ENCODE measurements at regions not wholly inside any gene's neighbourhood (a gene's known extent, or its start where the extent isn't known, plus 50 kb on each side); places are given as distances from the start of the nearest gene placed in this dataset.

GRCh38 chr18:10247021-10247741, 207.3 kb upstream of the APCDD1 start:
- TF ChIP-seq POLR2A (IDR thresholded peaks at IDR 0.05) (no peak), POLR2AphosphoS5 (IDR thresholded peaks at IDR 0.05; ENCODE audit: insufficient read depth in 1 of 2, low read depth in 1 of 2) (no peak)
- TF ChIP-seq, protein P1, sequence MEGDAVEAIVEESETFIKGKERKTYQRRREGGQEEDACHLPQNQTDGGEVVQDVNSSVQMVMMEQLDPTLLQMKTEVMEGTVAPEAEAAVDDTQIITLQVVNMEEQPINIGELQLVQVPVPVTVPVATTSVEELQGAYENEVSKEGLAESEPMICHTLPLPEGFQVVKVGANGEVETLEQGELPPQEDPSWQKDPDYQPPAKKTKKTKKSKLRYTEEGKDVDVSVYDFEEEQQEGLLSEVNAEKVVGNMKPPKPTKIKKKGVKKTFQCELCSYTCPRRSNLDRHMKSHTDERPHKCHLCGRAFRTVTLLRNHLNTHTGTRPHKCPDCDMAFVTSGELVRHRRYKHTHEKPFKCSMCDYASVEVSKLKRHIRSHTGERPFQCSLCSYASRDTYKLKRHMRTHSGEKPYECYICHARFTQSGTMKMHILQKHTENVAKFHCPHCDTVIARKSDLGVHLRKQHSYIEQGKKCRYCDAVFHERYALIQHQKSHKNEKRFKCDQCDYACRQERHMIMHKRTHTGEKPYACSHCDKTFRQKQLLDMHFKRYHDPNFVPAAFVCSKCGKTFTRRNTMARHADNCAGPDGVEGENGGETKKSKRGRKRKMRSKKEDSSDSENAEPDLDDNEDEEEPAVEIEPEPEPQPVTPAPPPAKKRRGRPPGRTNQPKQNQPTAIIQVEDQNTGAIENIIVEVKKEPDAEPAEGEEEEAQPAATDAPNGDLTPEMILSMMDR (IDR thresholded peaks at IDR 0.05), result no peak

GRCh38 chr18:10247742-10248082, 206.7 kb upstream of the APCDD1 start:
- intact Hi-C loops (cut with DNase I), result no loop called here
- H3K36me3 ChIP-seq, result no peaks in the 10 kb centered on the region
- no peaks in the 10 kb centered on the region for H3K9me3 ChIP-seq
- peaks cover 34% of the 10 kb centered on the region for H3K4me1 ChIP-seq
- DNase-seq (ENCODE audit: extremely low spot score in 2 of 2), result no peak
- H3K4me3 ChIP-seq, result no peak overlapping the region
- H3K27ac ChIP-seq, result no peak overlapping the region
- TF ChIP-seq POLR2AphosphoS5 (IDR thresholded peaks at IDR 0.05; ENCODE audit: insufficient read depth in 1 of 2, low read depth in 1 of 2) (no peak), POLR2A (IDR thresholded peaks at IDR 0.05) (no peak)
- TF ChIP-seq, protein P1 (IDR thresholded peaks at IDR 0.05), result no peak
- no peaks in the 10 kb centered on the region for H3K27me3 ChIP-seq

More at GRCh38 chr18:10247021-10247741, 207.3 kb upstream of the APCDD1 start:
- Histone ChIP-seq H3K27ac (no peak overlapping the region), H3K9me3 (no peaks in the 10 kb centered on the region), H3K36me3 (no peaks in the 10 kb centered on the region), H3K4me3 (no peak overlapping the region), H3K27me3 (no peaks in the 10 kb centered on the region), H3K4me1 (peaks cover 35% of the 10 kb centered on the region)
- intact Hi-C loops (cut with DNase I), result no loop called here
- no peak for DNase-seq (ENCODE audit: extremely low spot score in 2 of 2)

DNA sequence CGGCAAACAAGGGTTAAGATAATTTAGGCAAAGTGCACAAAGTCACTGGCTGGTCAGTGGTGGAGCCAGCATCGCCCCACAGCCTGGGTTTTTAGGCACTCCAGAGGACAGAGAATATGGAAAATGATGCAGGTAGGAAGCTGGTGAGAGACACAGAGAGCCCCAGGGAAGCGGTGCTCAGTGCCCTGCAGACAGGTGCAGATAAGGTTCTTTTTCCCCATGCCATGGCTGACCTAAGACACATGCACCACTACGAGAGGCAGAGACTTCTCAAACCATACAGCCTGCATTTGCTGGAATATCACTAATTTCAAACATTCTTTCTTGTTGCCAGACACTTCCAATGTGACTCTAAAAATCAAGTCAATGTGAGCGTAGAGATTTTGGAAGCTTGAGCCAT, 205.7 kb upstream of the APCDD1 start:
- Histone ChIP-seq H3K4me1 (peaks cover 34% of the 10 kb centered on the region), H3K4me3 (no peak overlapping the region), H3K27me3 (no peaks in the 10 kb centered on the region), H3K9me3 (no peaks in the 10 kb centered on the region), H3K27ac (no peak overlapping the region), H3K36me3 (no peaks in the 10 kb centered on the region)
- DNase-seq (ENCODE audit: extremely low spot score in 2 of 2), result no peak
- intact Hi-C loops (cut with DNase I), result no loop called here
- no peak for TF ChIP-seq POLR2AphosphoS5 (IDR thresholded peaks at IDR 0.05; ENCODE audit: insufficient read depth in 1 of 2, low read depth in 1 of 2)
- TF ChIP-seq, protein P1 (IDR thresholded peaks at IDR 0.05), result no peak
- no peak for TF ChIP-seq POLR2A (IDR thresholded peaks at IDR 0.05)

DNA sequence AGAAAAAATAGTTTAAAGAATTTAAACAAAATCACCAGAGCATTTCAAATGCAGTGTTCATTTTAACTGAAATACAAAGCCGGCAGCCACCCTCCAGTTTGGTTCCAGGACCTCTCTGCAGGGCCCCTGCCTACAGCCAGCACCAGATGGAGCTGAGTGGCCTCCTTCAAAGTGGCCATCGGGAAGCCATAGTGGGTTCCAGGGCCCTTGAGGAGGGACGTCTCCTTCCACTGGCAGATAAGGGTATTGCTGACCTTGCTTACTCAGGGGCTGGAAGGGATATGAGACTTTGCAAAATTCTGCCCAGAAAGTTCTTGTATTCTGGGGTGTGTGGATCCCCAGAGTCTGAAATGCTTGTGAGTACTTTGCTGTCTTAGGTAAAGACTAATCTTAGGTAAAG, 205.2 kb upstream of the APCDD1 start:
- no peak overlapping the region for H3K4me3 ChIP-seq
- no peaks in the 10 kb centered on the region for H3K27me3 ChIP-seq
- no peak for TF ChIP-seq POLR2AphosphoS5 (IDR thresholded peaks at IDR 0.05; ENCODE audit: insufficient read depth in 1 of 2, low read depth in 1 of 2)
- no peak for TF ChIP-seq POLR2A (IDR thresholded peaks at IDR 0.05)
- TF ChIP-seq, protein P1 (IDR thresholded peaks at IDR 0.05), result no peak
- peak in 1 of 2 donors; percentile 34 for DNase-seq (ENCODE audit: extremely low spot score in 2 of 2)
- no peak overlapping the region for H3K27ac ChIP-seq
- intact Hi-C loops (cut with DNase I), result no loop called here
- peaks cover 33% of the 10 kb centered on the region for H3K4me1 ChIP-seq
- no peaks in the 10 kb centered on the region for H3K9me3 ChIP-seq
- no peaks in the 10 kb centered on the region for H3K36me3 ChIP-seq

- H3K9me3 ChIP-seq, result no peaks in the 10 kb centered on the region
- TF ChIP-seq POLR2AphosphoS5 (IDR thresholded peaks at IDR 0.05; ENCODE audit: insufficient read depth in 1 of 2, low read depth in 1 of 2) (no peak), POLR2A (IDR thresholded peaks at IDR 0.05) (no peak)
- TF ChIP-seq, protein P1 (IDR thresholded peaks at IDR 0.05), result no peak
- no peak overlapping the region for H3K4me3 ChIP-seq
- DNase-seq (ENCODE audit: extremely low spot score in 2 of 2), result peak in 1 of 2 donors; percentile 58
- H3K27ac ChIP-seq, result no peak overlapping the region
- no peaks in the 10 kb centered on the region for H3K36me3 ChIP-seq
- H3K27me3 ChIP-seq, result no peaks in the 10 kb centered on the region
- H3K4me1 ChIP-seq, result peaks cover 27% of the 10 kb centered on the region
- intact Hi-C loops (cut with DNase I), result no loop called here
Observed at GRCh38 chr18:10249801-10250200, 204.6 kb upstream of the APCDD1 start.
